GM12872 (cell line): ENCODE measurements at regions not wholly inside any gene's neighbourhood (a gene's known extent, or its start where the extent isn't known, plus 50 kb on each side); places are given as distances from the start of the nearest gene placed in this dataset.

ENCODE experiments used
- CTCF ChIP-seq: IDR thresholded peaks from 3 replicates; pipeline ENCODE4 v1.5.1; 2011; ENCODE audit warnings: low read depth, mild to moderate bottlenecking, low read length, moderate library complexity; ENCODE audit not compliant: insufficient read depth

- TF ChIP-seq CTCF: no peak
These were observed 158.2 kb upstream of the DIO3 start for GRCh38 chr14:101402936-101403660.

DNA sequence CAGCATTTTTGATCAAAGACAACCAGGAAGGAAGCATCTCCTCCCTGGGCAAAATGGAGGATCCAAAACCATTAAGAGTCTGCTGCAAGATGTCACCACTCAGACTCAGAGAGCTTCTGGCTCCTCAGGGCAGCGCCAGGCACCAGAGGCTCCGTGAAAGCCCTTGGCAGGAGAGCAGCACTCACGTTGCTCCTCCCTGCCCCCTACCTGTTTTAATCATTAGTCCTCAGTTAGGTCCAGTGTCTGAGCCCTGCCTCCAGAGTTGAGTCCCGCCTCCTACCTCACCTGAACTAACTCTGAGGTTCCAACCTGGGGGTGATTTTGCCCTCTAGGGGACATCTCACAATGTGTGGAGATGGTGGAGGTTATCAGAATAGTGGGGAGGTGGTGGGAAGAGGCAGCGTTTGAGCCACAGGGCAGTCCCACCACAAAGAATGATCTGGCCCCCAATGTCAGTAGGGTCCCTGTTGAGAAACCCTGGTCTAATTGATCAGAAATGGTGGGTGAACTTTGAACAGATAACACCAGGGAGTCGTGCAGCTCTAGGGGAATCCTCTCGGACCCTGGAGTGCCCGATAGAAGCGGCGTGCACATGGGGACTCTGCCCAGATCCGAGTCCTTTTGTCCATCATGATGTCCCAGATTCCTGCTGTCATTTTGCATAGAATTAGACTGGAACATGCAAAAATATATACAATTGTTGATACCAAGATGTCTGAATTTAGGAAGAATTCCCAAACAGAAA lies 156.7 kb upstream of the DIO3 start:
- TF ChIP-seq CTCF: no peak

- TF ChIP-seq CTCF: no peak
These were observed 156.0 kb upstream of the DIO3 start for GRCh38 chr14:101405171-101405883.

- no peak for TF ChIP-seq CTCF
These were observed 154.4 kb upstream of the DIO3 start for GRCh38 chr14:101406921-101407320.

DNA sequence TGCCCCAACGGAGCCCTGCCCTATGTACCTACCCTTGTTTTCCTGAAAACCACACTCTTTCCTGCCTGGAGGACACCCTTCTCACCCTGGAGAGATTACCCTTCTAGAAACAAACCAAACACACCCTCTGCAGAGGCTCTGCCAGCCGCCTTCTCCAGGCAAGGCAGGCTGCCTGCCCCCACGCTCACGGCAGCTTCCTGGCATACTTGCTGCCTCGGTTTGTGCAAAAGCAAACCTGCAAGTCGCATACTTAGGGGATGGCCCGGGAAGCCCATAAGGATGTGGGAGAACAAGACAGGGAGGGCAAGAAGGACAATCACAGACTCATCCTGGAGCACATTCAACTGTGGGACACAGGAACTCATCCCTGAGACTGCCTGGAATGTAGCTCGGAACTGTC lies 154.0 kb upstream of the DIO3 start:
- TF ChIP-seq CTCF: no peak

GRCh38 chr14:101408077-101408831 lies 153.0 kb upstream of the DIO3 start:
- no peak for TF ChIP-seq CTCF
